Skin epidermis (tissue), 12 donors: ENCODE measurements at regions not wholly inside any gene's neighbourhood (a gene's known extent, or its start where the extent isn't known, plus 50 kb on each side); places are given as distances from the start of the nearest gene placed in this dataset.
"Not testable (repeated sequence)": the region's sequence is repeated elsewhere in the genome, so short reads cannot be mapped to it uniquely, and the experiment has no call there.

Experiments
- H3K27ac ChIP-seq, 21 experiments: fragments of 200-600 bp; sonication (generic) in 11 of 21; one replicate each; pipeline ENCODE4 v1.5.0; 2020; ENCODE audit warnings: mild to moderate bottlenecking in 3 of 21, inconsistent platforms in 2 of 21, moderate library complexity in 2 of 21
- H3K4me3 ChIP-seq, 7 experiments: fragments of 200-600 bp; sonication (generic) in 2 of 7; one replicate each; pipeline ENCODE4 v1.5.0; 2020; ENCODE audit warnings: inconsistent platforms in 2 of 7, mild to moderate bottlenecking in 2 of 7, moderate library complexity in 1 of 7

DNA sequence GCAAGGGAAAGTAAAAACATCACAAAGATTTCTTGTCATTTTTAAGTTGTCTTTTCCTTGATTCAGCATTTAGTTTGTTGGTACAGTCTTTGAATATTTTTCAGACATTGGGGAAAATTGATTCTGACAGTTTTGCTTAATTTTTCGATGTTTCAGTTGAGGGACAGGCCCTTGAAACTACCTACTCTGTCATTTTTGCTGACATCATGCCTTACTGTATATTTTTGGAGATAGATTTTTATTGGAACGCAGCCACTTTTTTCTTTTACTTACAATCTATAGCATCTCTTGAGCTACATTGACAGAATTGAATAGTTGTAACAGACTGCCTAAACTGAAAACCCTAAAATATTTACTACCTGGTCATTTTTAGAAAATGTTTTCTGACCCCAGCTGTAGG, 297.1 kb upstream of the KIF2B start:
- Histone ChIP-seq H3K4me3 (no peak overlapping the region), H3K27ac (no peak overlapping the region)

DNA sequence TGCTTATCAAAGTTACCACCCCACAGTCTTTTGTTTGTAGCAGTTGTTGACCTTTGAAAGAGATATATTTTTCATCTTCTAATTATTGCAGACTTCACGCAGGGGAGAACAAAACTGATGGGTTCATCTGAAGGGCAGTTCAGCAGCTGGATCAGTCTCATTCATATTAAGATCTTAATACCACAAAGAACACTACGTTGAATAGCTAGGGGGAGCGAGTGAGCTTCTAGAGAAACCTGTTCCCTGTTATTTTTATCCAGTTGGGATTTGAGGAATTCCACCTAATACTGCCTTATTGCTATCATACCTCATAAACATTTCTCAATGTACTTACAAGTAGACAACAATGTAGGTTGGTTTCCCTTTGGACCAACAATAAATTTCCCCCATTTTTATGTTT, 306.1 kb upstream of the KIF2B start:
- no peak overlapping the region for H3K4me3 ChIP-seq
- no peak overlapping the region for H3K27ac ChIP-seq

DNA sequence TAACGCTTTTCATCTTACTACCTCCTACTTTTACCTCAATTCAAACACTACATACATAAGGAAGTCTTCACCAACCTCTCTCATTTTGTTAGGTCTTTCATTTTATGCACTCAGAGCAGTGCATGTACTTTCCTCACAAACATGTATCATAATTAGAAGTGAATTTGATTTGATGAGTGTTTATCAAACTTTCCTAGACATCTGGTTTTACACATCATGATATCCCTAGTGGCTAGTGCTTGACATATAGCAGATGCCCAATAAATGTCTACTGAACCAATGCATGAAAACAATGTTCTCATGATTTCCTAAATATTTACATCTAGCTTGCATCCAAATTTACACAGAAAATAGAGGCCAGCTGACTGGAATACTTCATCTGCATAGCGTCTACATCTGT, 323.4 kb upstream of the KIF2B start:
- Histone ChIP-seq H3K27ac (no peak overlapping the region), H3K4me3 (no peak overlapping the region)

GRCh38 chr17:53496356-53496755, 326.4 kb upstream of the KIF2B start:
- Histone ChIP-seq H3K4me3 (no peak overlapping the region), H3K27ac (no peak overlapping the region)

DNA sequence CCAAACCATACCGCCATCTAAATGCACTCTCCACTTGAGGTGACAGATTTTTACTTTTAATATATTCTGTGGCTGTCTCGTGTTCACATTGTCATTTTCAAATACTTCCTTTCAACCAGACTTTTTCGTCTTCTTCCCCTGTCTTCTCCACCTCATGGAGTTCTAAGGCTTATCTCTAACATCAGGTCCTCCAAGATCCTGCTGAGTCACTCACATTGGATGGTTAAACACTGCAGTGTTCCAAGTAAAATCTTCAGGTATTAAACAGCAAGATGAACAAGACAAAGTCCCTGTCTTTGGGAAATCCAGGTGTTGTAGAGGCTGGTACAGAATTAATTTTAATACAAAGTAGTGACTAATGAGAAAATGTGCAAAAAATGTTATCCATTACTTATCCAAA, 330.2 kb upstream of the KIF2B start:
- Histone ChIP-seq H3K27ac (no peak overlapping the region), H3K4me3 (no peak overlapping the region)

- Histone ChIP-seq H3K27ac (no peak overlapping the region), H3K4me3 (no peak overlapping the region)
Measured at GRCh38 chr17:53490447-53490968, 332.2 kb upstream of the KIF2B start.

- Histone ChIP-seq H3K4me3 (no peak overlapping the region), H3K27ac (no peak overlapping the region)
Measured at GRCh38 chr17:53483704-53484103, 339.0 kb upstream of the KIF2B start.

DNA sequence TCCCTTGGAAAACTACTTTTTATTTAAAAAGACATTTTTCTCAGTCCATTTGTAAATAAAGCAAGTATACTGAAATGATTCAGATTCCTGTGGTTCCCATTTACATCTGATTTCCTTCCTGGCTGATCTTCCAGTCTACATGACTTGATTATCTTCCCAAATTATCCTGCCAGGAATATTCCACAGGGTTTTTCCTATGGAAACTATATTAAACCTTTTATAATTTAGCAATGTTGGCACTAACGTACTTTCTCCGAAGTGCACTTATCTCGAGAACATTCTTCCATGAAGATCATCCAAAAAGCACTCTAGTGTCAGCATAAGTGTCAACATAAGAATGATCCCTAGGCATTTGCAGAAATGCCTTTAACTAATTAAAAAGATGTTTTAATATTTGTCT, 347.7 kb upstream of the KIF2B start:
- Histone ChIP-seq H3K4me3 (no peak overlapping the region), H3K27ac (no peak overlapping the region)

DNA sequence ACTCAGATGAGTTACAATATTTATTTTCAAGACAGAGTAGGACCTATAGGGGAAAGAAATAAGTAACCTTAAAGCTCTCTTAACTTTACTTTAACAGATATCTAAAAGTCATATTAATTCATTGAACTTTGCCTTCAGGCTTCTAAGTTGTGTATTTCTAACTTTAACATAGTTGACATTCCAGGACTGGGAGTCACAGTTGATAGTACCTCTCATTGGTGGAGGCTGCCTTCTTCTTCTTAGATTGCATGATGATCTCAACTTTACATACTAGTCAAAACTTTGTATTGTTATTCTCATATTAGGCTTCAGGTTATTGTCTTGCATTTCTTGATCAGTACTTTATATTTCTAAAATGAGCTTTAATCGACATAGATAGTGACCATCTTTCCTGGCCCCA, 350.1 kb upstream of the KIF2B start:
- H3K4me3 ChIP-seq, result no peak overlapping the region

DNA sequence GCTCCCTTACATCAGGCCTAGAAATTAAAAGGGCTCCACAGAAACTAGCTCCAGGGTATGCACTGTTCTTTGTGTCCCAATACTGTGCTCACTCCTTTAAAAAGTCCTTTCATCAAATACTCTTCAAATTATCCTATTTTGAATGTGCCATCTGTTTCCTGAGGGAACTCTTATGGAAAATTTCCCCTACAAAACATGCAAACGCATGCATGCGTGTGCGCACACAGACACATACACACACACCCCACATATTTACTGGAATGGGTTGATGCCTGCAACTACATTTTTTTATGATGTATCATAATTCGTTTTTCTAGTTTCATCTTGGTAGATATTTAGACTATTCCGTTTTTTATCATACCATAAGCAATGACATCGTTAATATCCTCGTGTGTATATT, 351.2 kb upstream of the KIF2B start:
- no peak overlapping the region for H3K4me3 ChIP-seq

More for the DNA sequence above, 350.1 kb upstream of the KIF2B start:
- H3K27ac ChIP-seq, result no peak overlapping the region

DNA sequence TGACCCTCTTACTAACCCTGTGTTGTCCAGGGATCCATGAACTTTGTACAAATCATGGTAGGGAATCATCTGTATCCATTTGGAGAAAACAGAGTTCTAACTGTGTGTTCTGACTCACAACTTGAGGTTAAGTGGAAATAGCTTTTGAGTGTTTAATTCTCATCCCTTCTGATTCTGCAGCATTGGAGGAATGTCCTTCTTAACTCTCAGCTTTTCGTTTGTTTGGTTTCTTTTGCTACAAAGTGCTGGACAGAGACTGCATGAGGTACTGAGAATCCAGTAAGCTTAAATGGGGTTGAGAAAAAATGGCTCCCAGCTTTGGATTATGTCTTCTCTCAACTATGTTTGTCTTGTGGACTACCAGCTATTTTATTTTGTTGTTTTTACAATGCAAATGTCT, 352.1 kb upstream of the KIF2B start:
- no peak overlapping the region for H3K4me3 ChIP-seq

More for the DNA sequence above, 351.2 kb upstream of the KIF2B start:
- H3K27ac ChIP-seq, result no peak overlapping the region

GRCh38 chr17:53466733-53467132, 356.0 kb upstream of the KIF2B start:
- H3K4me3 ChIP-seq, result no peak overlapping the region

More for the DNA sequence above, 352.1 kb upstream of the KIF2B start:
- no peak overlapping the region for H3K27ac ChIP-seq

DNA sequence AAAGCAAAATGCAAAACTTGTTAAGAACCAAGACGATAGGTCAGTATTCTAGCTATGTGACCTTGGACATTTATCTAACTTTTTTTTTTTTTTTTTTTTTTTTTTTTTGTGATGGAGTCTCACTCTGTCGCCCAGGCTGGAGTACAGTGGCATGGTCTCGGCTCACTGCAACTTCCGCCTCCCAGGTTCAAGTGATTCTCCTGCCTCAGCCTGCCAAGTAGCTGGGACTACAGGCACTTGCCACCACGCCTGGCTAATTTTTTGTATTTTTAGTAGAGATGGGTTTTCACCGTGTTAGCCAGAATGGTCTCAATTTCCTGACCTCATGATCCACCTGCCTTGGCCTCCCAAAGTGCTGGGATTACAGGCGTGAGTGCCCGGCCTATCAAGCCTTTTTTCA, 358.3 kb upstream of the KIF2B start:
- not testable (repeated sequence) for H3K27ac ChIP-seq, H3K4me3 ChIP-seq

More at GRCh38 chr17:53466733-53467132, 356.0 kb upstream of the KIF2B start:
- H3K27ac ChIP-seq, result no peak overlapping the region

DNA sequence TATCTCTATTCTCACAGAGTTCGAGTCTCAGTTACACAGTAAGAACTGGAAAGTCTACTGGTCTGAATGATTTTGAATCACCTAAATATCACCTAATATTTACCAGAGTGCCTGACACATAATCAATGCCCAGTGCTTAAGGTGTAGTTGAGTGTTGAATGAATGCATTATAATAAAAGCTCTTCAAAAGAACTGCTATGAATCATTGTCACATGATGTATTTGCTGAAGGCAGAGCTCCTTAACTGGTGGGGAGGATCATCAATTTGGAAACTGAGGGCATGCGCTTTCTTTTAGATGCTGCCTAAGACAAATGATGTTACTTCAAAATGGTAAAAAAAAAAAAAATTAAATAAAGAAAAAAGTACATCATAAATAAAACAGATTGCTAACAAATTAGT, 359.4 kb upstream of the KIF2B start:
- H3K27ac ChIP-seq, result no peak overlapping the region
- H3K4me3 ChIP-seq, result no peak overlapping the region

- no peak overlapping the region for H3K4me3 ChIP-seq
- no peak overlapping the region for H3K27ac ChIP-seq
Measured at GRCh38 chr17:53462393-53462811, 360.3 kb upstream of the KIF2B start.

GRCh38 chr17:53455943-53456342, 366.8 kb upstream of the KIF2B start:
- H3K27ac ChIP-seq, H3K4me3 ChIP-seq: not testable (repeated sequence)

GRCh38 chr17:53454337-53454736, 368.4 kb upstream of the KIF2B start:
- no peak overlapping the region for H3K4me3 ChIP-seq
- H3K27ac ChIP-seq, result no peak overlapping the region

GRCh38 chr17:53449324-53449723, 373.4 kb upstream of the KIF2B start:
- no peak overlapping the region for H3K27ac ChIP-seq
- H3K4me3 ChIP-seq, result no peak overlapping the region

DNA sequence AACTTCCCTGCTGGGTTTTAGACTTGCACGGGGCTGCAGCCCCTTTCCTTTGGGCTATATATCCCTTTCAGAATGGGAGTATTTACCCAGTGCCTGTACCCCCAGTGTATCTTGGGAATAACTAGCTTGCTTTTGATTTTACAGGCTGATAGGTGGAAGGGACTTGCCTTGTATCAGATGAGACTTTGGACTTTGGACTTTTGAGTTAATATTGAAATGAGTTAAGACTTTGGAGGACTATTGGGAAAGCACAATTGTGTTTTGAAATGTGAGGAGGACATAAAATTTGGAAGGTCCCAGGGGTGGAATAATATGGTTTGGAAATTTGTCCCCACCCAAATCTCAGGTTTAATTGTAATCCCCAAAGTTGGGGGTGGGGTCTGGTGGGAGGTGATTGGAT, 393.8 kb upstream of the KIF2B start:
- H3K4me3 ChIP-seq, result no peak overlapping the region

DNA sequence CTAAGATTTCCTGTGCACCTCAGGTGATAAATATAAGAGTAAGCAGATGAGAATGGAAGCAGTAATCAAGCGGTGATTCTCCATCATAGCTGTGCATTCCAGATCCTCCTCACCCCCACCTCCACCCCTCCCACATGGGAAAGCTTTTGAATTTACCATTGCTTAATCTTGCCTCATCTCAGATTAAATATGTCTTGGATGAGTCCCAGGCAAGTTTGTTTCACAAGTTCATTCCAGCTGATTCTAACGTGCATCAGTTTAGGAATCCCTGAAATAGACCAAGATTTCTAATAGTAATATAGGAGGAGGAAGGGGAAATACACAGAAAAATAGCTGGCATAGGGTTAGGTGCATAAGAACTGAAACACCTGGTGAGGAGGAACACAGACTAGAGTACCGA, 396.2 kb upstream of the KIF2B start:
- H3K4me3 ChIP-seq, result no peak overlapping the region
- no peak overlapping the region for H3K27ac ChIP-seq

More for the DNA sequence above, 393.8 kb upstream of the KIF2B start:
- no peak overlapping the region for H3K27ac ChIP-seq

- H3K27ac ChIP-seq, result no peak overlapping the region
- H3K4me3 ChIP-seq, result no peak overlapping the region
Measured at GRCh38 chr17:53420035-53420641, 402.6 kb upstream of the KIF2B start.

GRCh38 chr17:53409588-53409987, 413.1 kb upstream of the KIF2B start:
- Histone ChIP-seq H3K4me3 (no peak overlapping the region), H3K27ac (no peak overlapping the region)
